NOMO-1 treated with dmso at 0.1 percent for 144 hours (cell line): ENCODE measurements at regions not wholly inside any gene's neighbourhood (a gene's known extent, or its start where the extent isn't known, plus 50 kb on each side); places are given as distances from the start of the nearest gene placed in this dataset.

Experiments used
- DNase-seq: peaks from one replicate; lab custom pipeline; 2025; ENCODE audit not compliant: unreplicated experiment; lab: John Stamatoyannopoulos, UW

DNA sequence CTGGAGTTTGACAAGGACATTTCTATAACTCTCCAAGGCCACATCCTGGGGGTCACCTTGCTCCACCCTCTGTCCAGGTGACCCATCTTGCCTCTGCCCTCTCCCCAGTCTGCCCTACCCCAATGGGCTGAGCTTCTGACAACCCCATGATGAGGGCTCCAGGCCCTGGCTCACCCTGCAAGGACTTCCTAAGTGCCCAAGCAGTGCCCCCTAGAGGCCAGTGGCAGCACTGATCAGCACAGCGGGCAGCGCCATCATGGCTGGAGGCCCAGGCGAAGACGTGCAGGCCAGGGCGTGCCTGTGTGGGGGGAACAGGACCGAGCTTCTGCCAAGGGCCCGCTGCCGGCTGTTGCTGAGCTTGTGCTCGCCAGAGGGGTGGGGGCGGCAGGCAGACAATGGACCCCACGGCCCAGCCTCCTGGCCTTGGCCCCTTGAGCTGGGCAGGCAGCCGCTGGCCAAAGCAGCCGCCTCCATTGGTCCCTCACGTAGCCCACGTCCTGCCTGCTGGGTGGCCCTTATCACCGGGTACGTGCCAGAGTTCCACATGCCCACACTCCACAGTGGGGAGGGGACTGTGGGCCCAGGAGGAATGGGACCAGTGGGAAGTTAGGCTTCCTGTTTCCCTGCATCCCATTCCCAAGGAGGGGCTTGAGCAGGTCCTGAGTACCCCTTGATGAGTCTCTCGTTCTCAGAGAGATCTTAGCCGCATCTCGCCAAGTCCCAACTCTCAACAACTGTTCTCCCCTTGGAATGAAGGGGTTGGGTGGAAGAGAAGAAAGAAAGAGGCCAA is 64.3 kb downstream of the MRPL14 start:
- no peak for DNase-seq

GRCh38 chr6:44062105-44062770 is 65.0 kb downstream of the MRPL14 start:
- DNase-seq = no peak

- no peak for DNase-seq
These were observed 65.7 kb downstream of the MRPL14 start for GRCh38 chr6:44061375-44062104.

DNA sequence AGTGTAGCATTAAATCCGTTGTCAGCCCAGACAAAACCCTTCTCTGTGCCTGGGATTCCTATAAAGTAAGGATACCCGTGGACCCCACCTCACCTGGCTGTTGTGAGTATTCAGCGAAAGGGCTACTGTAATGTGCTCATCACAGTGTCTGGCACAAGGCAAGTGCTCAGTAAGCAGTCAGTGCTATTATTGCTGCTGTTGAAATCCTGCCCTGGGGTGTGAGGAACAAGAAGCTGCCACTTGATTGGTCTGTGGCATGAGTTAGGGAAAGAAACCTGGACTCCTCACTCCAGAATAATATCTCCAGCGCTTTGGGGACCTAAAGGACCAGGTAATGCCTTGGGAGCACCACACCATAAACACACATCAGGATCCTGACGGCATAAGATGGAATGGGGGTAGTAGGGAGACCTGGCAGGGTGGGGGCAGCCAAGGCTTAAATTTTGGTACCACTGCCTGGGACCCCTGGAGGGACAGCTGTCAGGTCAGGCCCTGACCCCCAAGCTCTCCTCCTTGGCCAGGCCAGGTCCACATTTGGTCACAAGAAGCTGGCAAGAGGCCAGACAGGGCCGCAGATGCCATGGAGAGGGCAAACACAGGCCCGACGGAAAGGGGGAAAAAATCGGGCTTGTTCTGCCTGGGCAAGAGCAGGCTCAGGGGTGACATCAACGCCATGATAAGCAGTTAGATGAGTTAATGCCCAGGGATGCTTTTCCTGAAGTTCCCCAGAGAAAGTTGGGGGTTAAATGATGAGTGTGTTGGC is 66.5 kb downstream of the MRPL14 start:
- no peak for DNase-seq

GRCh38 chr6:44059359-44060346 is 67.6 kb downstream of the MRPL14 start:
- DNase-seq = no peak

- no peak for DNase-seq
These were observed 68.5 kb downstream of the MRPL14 start for GRCh38 chr6:44058617-44059358.

DNA sequence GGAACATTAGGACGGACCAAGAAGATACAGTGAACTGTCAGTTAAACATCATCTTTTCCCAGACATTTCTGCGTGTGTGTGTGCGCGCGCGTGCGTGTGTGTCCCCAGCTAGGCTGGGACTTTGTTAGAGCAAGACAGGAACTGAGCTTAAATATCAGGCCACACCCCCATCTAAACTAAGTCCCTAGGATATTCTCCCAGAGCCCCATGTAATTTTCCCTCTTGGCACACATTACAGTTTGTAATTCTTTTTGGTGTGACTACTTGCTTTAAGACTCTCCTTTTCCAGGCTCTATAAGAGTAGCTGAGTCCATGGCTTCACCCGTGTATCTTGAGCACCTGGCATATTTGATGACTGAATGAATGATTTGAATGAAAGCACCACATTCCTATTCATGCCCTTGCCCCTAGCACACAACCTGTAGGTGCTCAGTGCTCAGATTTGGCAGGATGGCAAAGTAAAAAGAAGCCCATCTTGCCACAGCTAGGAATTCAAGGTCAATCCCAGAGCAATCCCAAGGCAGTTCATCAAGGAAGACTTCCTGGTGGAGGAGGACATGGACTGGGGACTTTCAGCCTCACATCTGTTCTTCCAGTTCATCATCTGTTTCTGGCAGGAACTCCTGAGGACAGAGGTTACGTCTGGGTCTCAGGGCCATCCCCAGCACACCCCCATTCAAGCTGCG is 69.2 kb downstream of the MRPL14 start:
- DNase-seq = no peak

DNA sequence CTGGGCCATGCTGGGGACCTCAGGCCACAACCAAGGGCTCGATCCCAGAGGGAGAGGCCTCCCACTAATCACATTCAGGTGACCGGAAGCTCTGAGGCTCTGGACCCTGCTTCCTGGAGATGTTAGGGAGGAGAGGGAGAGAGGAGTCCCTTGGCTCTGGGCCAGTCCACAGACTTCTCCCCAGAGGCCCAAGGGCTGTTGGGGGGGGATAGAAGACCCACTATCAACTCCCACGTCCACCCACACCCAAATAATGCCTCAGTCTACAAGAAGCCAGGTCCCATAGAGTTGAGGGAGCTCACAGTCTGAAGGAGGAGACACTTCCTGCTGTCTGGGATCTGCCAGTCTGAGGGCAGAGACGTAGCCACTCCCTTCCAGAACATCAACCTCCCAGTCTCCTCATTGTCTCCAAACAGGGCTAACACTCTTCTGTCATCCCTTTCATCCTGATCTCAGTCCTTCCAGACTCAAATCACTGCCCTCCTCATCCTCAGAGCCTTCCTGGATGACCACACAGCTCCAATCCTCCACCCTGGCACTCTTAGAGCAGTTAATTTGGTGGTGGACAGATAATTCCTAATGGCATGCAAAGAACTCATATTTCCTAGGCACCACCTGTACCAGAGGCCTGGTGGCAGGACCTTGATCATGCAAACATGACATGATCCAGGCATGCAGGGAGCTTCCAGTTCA is 69.9 kb downstream of the MRPL14 start:
- no peak for DNase-seq

GRCh38 chr6:44056392-44057237 is 70.6 kb downstream of the MRPL14 start:
- no peak for DNase-seq

DNA sequence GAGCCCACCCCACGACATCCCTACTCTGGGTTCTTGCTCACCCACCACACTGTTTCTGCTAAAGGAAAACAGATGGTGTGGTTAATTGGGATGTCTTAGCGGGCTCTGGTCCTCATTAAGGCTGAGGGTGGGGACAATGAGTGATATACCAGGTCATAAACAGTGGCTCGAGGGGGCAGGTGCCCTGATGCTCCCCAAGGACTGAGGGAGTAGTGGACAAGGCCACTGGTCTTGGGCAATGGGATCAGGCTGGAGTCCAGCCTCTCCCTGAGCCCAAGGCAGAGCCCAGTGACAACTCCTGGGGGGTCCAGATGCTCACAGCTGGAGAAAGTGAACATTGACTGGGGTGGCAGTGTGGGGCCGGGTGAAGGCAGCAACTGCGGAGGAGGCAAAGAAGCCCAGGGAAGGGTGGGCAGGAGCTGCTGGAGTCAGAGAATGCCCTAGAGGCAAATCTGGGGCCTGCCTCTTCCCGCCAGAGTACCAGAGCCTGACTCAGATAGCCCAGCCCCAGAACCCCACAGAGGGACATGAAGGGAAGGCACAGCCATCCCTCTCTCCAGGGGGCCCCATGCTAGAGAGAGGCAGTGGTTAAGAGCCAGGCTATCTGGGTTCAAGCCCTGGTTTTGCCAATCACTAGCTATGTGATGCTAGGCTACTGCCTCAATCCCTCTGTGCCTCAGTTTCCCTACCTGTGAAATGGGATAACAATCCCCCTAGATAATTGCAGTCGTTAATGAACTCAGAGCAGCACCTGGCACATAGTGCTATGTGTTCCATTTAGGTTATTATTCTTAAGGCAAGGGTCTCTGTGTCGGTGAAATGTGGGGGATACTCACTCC is 72.3 kb downstream of the MRPL14 start:
- no peak for DNase-seq

- no peak for DNase-seq
These were observed 73.3 kb downstream of the MRPL14 start for GRCh38 chr6:44053760-44054556.

- DNase-seq = no peak
These were observed 74.0 kb downstream of the MRPL14 start for GRCh38 chr6:44053106-44053756.

DNA sequence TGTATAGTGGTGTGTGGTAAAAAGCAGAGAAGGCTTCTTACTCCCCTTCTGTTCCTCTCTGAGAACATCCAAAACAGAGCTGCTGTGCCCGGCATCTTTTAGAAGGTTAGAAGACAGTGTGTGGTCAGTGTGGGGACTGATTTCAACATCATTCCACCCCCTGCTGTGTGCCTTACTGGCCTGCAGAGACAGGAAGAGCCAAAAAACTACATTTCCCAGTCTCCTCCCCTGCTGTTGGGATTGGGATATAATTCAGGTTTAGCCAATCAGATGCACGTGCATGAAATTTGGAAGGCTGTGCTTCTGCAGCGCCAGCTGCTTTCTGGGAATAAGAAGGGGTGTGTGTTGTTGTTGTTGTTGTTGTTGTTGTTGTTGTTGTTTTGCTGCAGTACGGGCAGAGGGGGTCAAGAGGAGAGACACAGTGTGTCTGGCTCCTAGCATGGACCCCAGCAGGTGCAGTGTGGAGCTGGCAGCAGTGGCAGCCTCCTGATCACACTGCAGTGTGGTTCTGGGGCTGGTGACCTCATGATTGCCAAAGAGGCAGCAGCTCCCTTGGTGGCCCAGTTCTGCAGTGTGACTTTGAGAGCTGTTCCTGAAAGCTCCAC is 74.7 kb downstream of the MRPL14 start:
- DNase-seq = no peak

DNA sequence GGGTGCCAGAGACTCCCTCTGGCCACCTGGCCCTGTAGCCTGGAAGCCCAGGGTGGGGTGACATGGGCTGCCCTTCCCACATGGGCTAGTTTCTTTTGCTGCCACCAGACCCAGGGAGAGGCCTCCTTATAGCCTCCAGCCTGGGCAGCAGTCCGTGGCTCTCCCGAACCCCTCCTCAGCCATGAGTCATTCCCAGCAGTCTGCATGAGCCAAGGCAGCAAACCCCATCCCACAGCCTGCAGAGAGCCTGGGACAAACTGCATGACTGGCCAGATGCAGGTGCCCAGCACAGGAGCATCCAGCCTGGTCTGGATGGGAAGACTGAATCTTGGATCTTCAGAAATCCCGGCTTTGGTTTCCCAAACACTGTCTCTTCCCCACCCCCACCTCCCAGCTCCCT is 75.7 kb downstream of the MRPL14 start:
- no peak for DNase-seq
